Osteoblast (primary cell): ENCODE measurements at regions not wholly inside any gene's neighbourhood (a gene's known extent, or its start where the extent isn't known, plus 50 kb on each side); places are given as distances from the start of the nearest gene placed in this dataset.
A peak's percentile ranks its signal among the peaks of the same experiment; 100 is the strongest.

ENCODE experiments used
- DNase-seq: peaks from one replicate; pipeline ENCODE4 v3.0.0; 2011; ENCODE audit warnings: low spot score, mixed read lengths; ENCODE audit not compliant: insufficient read length; ENCODE audit errors: missing footprints
- H2AFZ ChIP-seq: 2 replicates; pipeline ENCODE4 v1.6.0; 2011; ENCODE audit warnings: mild to moderate bottlenecking, low read length
- H3K27ac ChIP-seq: 2 replicates; pipeline ENCODE4 v1.5.1; 2011; ENCODE audit warnings: mild to moderate bottlenecking, low read depth, low read length, moderate library complexity
- H3K27me3 ChIP-seq: 2 replicates; pipeline ENCODE4 v1.6.0; 2012; ENCODE audit warnings: mild to moderate bottlenecking, control low read depth, inconsistent platforms, low read length, moderate library complexity; ENCODE audit not compliant: insufficient read depth
- H3K36me3 ChIP-seq: 2 replicates; pipeline ENCODE4 v1.5.1; 2011; ENCODE audit warnings: mild to moderate bottlenecking, low read length, control low read depth, moderate library complexity; ENCODE audit not compliant: insufficient read depth
- H3K4me1 ChIP-seq: 2 replicates; pipeline ENCODE4 v1.5.1; 2011; ENCODE audit warnings: mild to moderate bottlenecking, low read length, control low read depth, moderate library complexity; ENCODE audit not compliant: insufficient read depth
- H3K4me2 ChIP-seq: 2 replicates; pipeline ENCODE4 v1.6.0; 2011; ENCODE audit warnings: mild to moderate bottlenecking, low read length; ENCODE audit not compliant: insufficient read depth
- H3K4me3 ChIP-seq: fragments of 200-600 bp; sonication (generic); 3 replicates; pipeline ENCODE4 v1.5.1; 2012; ENCODE audit warnings: mild to moderate bottlenecking, low read length, inconsistent platforms; ENCODE audit not compliant: insufficient read depth
- H3K79me2 ChIP-seq: 2 replicates; pipeline ENCODE4 v1.6.0; 2012; ENCODE audit warnings: mild to moderate bottlenecking, low read length, control low read depth, inconsistent platforms; ENCODE audit not compliant: insufficient read depth
- H3K9me3 ChIP-seq: 2 replicates; pipeline ENCODE4 v1.5.1; 2011; ENCODE audit warnings: low read depth, low read length, control low read depth
- H4K20me1 ChIP-seq: 2 replicates; pipeline ENCODE4 v1.6.0; 2012; ENCODE audit warnings: mild to moderate bottlenecking, low read length, control low read depth; ENCODE audit not compliant: insufficient read depth
- CTCF ChIP-seq: IDR thresholded peaks from 2 replicates; pipeline ENCODE4 v1.5.1; 2011; ENCODE audit warnings: mild to moderate bottlenecking, low read depth, low read length, moderate library complexity; ENCODE audit errors: extremely low read depth

GRCh38 chr11:90453525-90453924, 230.7 kb upstream of the CHORDC1 start:
- Histone ChIP-seq H3K4me1 (no peaks in the 10 kb centered on the region), H3K27ac (no peak overlapping the region), H2AFZ (no peak overlapping the region), H3K79me2 (no peaks in the 10 kb centered on the region), H3K4me2 (no peak overlapping the region), H3K27me3 (no peaks in the 10 kb centered on the region), H3K36me3 (no peaks in the 10 kb centered on the region), H3K4me3 (no peak overlapping the region), H4K20me1 (no peaks in the 10 kb centered on the region), H3K9me3 (no peaks in the 10 kb centered on the region)
- TF ChIP-seq CTCF, result no peak
- DNase-seq, result peak; percentile 18

GRCh38 chr11:90449606-90450005, 226.8 kb upstream of the CHORDC1 start:
- no peaks in the 10 kb centered on the region for H3K27me3 ChIP-seq
- H3K4me1 ChIP-seq, result no peaks in the 10 kb centered on the region
- H3K79me2 ChIP-seq, result no peaks in the 10 kb centered on the region
- no peak for TF ChIP-seq CTCF
- no peaks in the 10 kb centered on the region for H4K20me1 ChIP-seq
- H3K27ac ChIP-seq, result no peak overlapping the region
- no peaks in the 10 kb centered on the region for H3K9me3 ChIP-seq
- H3K36me3 ChIP-seq, result no peaks in the 10 kb centered on the region
- H3K4me2 ChIP-seq, result no peak overlapping the region
- no peak overlapping the region for H2AFZ ChIP-seq
- DNase-seq, result no peak
- H3K4me3 ChIP-seq, result no peak overlapping the region

- no peak overlapping the region for H3K4me3 ChIP-seq
- H3K27ac ChIP-seq, result no peak overlapping the region
- no peak for TF ChIP-seq CTCF
- H3K36me3 ChIP-seq, result no peaks in the 10 kb centered on the region
- no peak overlapping the region for H2AFZ ChIP-seq
- no peaks in the 10 kb centered on the region for H4K20me1 ChIP-seq
- no peak overlapping the region for H3K4me2 ChIP-seq
- H3K79me2 ChIP-seq, result no peaks in the 10 kb centered on the region
- H3K4me1 ChIP-seq, result no peaks in the 10 kb centered on the region
- no peak for DNase-seq
- no peaks in the 10 kb centered on the region for H3K27me3 ChIP-seq
- no peaks in the 10 kb centered on the region for H3K9me3 ChIP-seq
These were observed 225.4 kb upstream of the CHORDC1 start for GRCh38 chr11:90448256-90448655.

- no peaks in the 10 kb centered on the region for H3K9me3 ChIP-seq
- no peaks in the 10 kb centered on the region for H4K20me1 ChIP-seq
- TF ChIP-seq CTCF, result no peak
- H3K4me3 ChIP-seq, result no peak overlapping the region
- H3K27me3 ChIP-seq, result no peaks in the 10 kb centered on the region
- no peaks in the 10 kb centered on the region for H3K79me2 ChIP-seq
- no peaks in the 10 kb centered on the region for H3K4me1 ChIP-seq
- H2AFZ ChIP-seq, result no peak overlapping the region
- H3K36me3 ChIP-seq, result no peaks in the 10 kb centered on the region
- DNase-seq, result no peak
- no peak overlapping the region for H3K4me2 ChIP-seq
- no peak overlapping the region for H3K27ac ChIP-seq
These were observed 224.8 kb upstream of the CHORDC1 start for GRCh38 chr11:90447618-90448017.
